GM23338 (cell line): ENCODE measurements at regions not wholly inside any gene's neighbourhood (a gene's known extent, or its start where the extent isn't known, plus 50 kb on each side); places are given as distances from the start of the nearest gene placed in this dataset.
"Not testable (repeated sequence)": the region's sequence is repeated elsewhere in the genome, so short reads cannot be mapped to it uniquely, and the experiment has no call there.

Experiments used
- CREB1 ChIP-seq: fragments of 250-450 bp; sonication (Bioruptor Pico); IDR thresholded peaks from 2 replicates; pipeline ENCODE4 v1.5.0; 2020; ENCODE audit warnings: low read depth, mild to moderate bottlenecking, moderate library complexity
- POLR2AphosphoS5 ChIP-seq: IDR thresholded peaks from 2 replicates; pipeline ENCODE4 v1.6.1; 2016; ENCODE audit warnings: antibody characterized with exemption, low read depth
- STAT1 ChIP-seq: IDR thresholded peaks from one replicate; pipeline ENCODE4 v1.6.1; 2016; ENCODE audit warnings: antibody characterized with exemption; ENCODE audit not compliant: unreplicated experiment
- TF ChIP-seq, protein P1 (sequence below), 2 experiments: fragments of 200-600 bp in 1 of 2; sonication (generic) in 1 of 2; conservative IDR thresholded peaks; 2 replicates each; pipeline versions ENCODE4 v1.5.1 to v1.6.1; 2016 to 2017; ENCODE audit warnings: antibody characterized with exemption in 2 of 2, low read depth in 2 of 2, mild to moderate bottlenecking in 2 of 2, moderate library complexity in 1 of 2

DNA sequence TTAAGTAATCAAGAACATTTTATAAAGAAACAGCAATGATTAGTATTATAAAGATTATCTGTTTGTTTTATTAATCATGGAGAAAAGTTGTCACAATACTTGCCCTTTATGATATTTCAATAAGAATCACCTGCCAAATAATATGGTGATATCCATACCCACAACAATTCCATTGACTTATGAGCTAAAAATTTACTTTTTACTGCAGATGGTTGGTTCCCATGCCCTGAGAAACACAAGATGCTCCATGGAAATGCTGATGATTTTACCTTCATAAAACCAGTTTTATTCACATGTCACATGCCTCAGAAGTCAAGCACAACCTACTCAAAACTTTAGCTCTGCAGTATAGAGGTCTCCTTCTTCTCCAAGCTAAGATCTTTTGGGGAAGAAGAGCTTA lies 293.6 kb downstream of the SPATA31A1 start:
- TF ChIP-seq POLR2AphosphoS5, CREB1, STAT1: not testable (repeated sequence)
- TF ChIP-seq, protein P1, sequence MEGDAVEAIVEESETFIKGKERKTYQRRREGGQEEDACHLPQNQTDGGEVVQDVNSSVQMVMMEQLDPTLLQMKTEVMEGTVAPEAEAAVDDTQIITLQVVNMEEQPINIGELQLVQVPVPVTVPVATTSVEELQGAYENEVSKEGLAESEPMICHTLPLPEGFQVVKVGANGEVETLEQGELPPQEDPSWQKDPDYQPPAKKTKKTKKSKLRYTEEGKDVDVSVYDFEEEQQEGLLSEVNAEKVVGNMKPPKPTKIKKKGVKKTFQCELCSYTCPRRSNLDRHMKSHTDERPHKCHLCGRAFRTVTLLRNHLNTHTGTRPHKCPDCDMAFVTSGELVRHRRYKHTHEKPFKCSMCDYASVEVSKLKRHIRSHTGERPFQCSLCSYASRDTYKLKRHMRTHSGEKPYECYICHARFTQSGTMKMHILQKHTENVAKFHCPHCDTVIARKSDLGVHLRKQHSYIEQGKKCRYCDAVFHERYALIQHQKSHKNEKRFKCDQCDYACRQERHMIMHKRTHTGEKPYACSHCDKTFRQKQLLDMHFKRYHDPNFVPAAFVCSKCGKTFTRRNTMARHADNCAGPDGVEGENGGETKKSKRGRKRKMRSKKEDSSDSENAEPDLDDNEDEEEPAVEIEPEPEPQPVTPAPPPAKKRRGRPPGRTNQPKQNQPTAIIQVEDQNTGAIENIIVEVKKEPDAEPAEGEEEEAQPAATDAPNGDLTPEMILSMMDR (conservative IDR thresholded peaks at IDR 0.05; ENCODE audit: low read depth in 2 of 2), result not testable (repeated sequence)
